Stimulated activated CD4-positive, alpha-beta T cell treated with anti-CD3 and anti-CD28 coated beads, Interleukin-2, amount 100 ng/mL, for 4 hours (primary cell): ENCODE measurements at regions not wholly inside any gene's neighbourhood (a gene's known extent, or its start where the extent isn't known, plus 50 kb on each side); places are given as distances from the start of the nearest gene placed in this dataset.

Experiments used
- DNase-seq: peaks from one replicate; pipeline ENCODE4 v3.0.0-alpha.2; 2020; ENCODE audit warnings: low read depth

DNA sequence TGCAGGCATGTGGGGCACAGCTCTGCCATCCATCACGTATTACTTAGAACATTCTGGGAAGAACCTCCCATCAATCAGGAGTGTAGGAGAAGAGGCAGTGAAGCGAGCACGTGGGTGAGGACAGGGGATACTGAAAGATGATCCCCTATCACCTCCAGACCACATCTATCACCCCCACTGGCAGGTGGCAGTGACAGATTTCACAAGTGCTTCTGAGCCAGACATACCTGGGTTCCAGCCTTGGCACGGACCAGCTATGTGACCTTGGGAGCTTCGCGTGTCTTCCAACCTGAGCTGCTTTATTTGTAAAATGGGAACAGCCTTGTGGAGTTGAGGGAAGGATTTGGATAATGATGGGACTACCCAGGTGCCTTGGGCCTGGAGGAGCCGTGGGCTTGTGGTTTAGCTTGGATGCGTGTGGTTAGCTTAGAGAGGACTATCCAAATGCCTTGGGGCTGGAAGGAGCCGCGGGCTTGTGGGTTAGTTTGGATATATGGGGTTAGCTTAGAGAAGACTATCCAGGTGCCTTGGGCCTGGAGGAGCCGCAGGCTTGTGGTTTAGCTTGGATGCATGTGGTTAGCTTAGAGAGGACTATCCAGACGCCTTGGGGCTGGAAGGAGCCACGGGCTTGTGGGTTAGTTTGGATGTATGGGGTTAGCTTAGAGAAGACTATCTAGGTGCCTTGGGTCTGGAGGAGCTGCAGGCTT is 206.4 kb downstream of the ENGASE start:
- DNase-seq = no peak

DNA sequence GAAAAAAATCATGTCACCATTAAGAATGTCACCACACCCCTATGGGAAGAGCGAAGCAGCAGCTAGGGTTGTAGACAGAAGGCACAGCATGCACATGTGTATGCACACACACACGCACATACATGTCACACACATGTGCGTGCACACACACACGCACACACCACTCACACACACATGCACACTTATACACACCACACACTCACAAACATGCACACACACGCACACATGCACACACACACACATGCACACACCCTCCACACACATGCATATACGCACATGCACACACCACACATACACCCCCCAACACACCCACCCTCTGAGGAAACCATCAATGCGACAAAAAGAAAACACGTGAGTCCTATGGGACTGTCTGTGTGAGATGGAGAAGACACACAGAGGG is 205.4 kb downstream of the ENGASE start:
- DNase-seq = no peak

DNA sequence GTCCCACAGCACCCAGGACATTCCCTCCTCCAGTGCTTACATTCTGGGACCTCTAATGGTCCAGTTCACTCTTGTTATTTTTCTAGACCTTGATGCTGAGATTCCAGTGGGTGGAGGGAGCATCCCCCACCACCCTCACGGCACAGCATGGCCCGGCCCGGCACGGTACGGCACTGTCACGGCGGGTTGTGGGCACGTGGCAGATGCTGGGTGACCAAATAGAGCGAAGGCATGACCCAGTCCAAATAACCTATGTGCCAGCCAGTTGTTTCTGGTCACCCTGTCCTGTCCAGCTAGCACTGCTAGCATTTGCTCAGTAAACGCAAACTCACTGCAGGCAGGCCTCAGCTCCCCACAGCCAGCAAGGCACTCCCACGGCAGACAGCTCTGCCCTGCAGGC is 204.7 kb downstream of the ENGASE start:
- DNase-seq = no peak

DNA sequence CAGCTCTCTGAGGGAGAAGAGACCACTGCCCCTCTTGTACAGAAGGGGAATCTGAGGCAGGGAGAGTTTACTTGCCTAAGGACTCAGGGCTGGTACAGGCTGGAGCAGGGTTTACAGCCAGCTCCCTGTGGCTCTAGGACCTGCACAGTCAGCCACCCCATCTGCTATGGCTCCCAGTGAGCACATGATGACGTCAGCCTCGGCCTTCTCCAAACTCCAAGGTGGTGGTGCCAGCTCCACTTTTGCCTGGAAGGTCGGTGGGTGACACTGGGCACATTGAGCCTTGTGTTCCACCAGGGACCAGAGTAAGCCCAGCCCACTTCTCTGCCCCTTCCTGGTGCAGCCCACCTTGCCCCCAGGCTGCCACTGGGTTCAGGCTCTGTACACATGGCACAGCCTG is 202.2 kb downstream of the ENGASE start:
- DNase-seq = no peak

DNA sequence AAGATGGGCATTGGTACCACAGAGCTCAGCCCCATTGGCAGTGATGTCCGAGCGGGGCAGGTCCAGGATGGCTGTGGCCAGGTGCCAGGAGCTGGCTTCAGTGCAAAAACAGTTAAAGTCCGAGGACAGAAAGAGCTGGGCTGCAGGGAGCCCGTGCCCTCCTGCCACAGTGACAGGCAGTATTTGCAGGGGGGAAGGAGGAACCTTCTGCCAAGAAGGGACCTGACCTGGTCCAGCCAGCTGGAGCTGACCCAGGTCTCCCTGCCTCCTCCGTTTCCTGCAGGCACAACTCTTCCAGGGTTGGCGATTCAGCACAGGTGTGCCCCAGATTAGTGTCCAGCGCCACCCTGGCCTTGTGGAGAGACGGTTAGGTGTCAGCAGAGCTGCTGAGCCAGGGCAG is 199.0 kb downstream of the ENGASE start:
- DNase-seq = no peak

DNA sequence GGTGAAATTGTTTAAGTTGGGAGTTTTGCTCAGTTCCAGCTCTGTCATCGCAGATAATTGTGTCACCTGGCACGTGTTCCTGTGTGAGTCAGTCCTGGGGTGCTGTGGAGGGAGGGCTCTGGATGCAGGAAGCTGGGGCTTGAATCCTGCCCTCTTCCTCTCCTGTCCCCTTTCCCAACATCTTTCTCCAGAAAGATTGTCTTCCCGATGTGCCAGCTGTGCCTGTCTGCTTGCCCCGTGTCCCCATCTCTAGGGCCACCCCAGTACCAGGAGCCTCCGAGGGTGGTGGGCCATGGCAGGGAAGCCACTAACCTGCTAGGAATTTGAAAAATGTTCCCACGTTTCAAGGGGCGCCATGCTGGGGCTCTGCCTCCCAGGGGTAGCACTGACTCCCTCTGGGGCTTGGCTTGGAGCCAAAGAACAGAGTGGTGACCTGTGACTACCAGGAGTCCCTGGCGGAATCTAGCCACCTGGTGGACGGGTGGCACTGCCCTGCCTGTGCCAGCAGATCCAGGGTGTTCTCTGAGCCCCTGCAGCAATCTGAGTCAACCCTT is 198.1 kb downstream of the ENGASE start:
- DNase-seq = no peak

DNA sequence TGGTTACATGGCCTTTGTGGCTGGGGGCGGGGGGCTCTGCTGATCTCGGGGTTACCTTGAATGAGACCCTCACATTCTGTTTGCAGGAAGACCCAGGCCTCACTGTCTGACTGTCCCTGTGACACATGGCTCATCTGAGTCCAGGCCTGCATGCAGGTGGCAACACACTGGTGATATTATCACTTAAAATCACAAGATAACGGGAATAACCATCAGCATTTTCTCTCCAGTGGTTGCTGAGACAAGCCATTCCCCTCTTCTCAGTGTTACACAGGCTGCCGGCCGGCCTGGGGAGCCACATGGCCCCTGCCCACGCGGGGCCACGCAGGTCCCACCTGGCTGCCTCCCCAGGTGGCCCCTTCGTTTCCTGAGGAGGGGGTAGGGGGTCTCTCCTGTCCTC is 197.6 kb downstream of the ENGASE start:
- no peak for DNase-seq

DNA sequence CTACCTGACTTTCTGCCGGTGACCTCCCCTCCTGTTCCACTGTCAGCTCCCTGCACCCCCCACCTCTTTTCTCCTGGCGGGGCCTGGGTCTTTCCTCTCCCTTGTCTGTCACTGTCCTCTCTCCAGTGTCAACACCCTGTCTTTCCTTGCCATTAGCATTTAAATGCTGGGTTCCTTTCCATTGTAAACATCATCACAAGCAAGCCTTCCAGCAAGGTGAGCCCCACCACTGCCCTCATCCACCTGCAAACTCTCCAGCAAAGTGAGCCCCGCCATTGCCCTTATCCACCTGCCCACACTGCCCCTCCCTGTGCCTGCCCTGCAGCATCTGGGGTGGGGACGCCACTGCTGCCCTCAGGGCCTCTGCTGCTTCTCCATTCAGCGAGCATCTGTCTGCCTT is 195.0 kb downstream of the ENGASE start:
- DNase-seq = no peak

DNA sequence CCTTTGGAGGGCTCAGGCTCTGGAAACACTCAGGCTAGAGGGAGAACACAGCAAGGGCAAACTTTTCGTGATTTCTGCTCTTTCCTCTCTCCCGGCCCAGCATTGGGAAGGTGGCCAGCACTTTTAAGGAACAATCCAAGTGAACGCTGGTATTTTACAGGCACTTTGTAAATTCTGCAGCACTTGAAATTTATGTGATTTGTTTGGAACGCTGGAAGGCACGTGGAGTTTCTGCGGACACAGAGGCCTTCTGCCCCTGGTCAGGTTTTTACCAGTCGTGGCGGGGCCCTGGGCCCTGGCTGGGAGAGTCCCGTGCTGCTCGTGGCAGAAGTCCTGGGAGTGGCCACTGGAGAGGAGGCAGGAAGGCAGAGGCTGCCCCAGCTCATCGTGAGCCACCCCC is 188.6 kb downstream of the ENGASE start:
- no peak for DNase-seq

DNA sequence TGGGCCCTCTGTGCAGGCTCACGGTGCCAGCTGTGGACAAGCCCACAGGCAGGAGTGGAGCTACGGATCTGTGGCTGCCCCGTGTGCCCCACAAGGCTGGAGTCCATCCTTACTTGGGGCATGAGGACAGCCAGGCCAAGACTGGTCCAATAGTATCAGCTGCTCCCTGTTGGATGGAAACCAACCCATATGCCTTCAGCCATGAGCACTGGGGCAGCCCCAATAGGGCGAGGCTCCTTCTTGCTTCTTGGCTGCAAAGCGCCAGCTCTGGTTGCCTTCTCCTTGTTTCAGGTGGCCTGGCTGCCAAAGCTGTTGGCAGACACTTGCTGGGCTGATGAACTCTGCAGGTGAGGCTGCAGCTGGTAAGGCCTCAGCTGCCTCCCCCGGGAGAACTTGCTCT is 188.0 kb downstream of the ENGASE start:
- no peak for DNase-seq

DNA sequence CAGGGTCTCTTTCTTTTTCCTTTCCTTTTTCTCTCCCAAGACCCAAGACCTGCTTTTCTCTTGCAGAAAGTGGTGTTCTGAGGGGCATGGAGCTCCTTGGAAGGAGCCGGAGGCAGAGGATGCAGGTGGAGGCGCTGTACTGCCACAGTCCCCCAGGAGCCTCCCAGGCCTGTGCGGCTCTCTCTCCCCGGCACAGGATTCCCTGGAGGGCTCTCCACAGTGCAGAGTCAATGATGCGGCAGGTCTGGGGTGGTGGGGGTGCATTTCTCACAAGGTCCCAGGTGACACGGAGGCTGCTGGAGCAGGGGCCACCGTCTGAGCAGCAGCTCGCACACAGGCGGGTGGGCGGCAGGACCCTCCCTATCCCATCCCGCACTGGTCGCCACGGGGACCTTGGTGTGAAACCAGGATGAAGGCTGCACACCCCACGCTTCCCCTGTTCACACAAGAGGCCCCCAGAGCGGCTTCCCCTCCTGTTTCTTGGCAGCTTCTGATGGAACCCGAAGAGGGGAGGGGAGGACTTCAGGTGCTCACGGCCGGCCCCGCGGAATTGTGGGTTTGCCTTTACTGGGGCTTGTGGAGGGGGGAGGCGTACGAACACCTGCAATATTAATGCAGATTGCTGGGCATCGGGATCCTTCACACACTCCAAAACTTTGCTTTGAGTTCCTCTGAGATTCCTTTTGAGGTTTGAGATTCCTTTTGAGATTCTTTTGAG is 186.9 kb downstream of the ENGASE start:
- DNase-seq = no peak

DNA sequence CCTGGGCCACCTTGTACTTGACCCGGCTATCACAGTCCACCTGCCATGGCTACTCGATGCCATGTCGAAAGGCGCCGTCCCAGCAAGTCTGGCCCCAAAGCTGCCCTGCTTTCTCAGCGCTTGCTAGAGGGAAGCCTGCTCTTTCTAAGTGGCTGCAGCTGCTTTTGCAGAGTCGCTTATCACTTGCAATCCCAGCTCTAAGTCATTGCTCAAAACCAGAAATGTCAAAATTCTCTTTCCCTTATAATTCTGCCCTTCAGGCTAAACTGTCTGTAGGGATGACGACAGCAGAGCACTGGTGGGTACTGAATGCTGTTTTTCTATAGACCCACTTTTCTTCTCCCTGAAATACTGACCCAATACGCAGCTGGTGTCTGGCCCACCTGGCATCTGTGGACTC is 184.2 kb downstream of the ENGASE start:
- DNase-seq = no peak

DNA sequence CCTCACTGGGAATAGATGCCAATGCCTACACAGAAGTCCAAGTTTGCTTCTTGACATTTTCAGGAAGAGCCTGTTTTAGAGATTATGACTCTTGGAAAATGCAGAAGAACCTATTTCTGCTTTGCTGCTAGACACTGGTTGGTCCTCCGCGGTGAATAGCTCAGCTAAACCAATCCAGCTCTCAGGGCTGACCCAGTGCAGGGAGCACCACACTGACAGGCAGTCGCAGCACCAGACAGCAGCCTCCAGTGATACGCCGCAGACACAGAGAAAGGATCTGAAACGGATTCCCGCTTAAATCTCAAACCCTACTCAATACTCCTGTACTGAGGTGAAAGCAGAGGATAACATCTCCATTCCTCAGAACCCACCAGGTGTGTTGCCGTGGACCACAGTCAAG is 183.4 kb downstream of the ENGASE start:
- DNase-seq = no peak

DNA sequence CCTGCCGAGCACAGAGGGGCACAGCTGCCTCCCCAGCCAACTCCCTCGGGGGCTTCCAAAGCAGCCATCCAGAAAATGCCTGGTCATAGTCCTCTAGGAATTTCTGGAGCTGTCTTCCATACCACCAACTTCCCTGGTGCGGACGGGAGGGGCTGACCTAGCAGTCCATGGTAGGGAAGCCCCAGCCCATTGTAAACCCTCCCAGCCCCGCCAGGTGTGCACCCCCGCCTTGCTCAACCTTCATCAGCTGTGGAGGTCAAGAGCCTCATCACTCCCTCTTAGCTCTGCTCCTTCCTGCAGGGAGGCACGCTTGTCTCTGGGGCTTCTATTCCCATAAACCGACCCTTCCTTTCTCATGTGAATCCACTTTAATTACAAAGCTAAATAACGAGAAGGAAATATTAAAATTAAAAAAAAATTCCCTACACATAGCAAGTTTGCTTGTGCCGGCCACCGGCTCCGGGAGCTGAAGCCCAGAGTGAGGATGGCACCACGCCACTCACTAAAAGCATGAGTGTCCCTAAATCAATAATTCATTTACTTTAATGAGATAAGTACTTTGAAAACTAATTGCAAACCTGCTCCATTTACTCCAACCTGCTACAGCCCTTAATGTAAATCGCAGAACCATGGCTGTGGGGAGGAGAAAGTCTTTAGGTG is 181.4 kb downstream of the ENGASE start:
- no peak for DNase-seq

DNA sequence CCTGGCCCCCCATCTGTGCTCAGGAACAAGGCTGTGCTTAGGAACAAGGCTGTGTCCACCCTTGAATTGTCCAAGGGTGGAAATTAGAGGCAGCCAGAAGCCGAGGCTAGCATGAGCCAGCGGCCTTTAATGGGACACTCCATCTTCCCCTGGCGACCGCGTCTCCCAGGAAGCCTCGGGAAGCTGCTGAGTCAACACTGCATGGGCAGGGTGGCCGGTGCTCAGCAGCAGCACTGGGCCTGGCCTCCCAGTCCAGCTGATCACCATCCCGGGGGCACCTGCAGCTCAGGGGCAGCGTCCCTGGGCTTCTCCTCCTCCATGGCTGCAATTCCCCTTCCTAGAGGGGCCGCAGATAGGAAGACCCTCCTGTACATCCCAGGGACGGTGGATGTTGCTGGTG is 180.8 kb downstream of the ENGASE start:
- no peak for DNase-seq

DNA sequence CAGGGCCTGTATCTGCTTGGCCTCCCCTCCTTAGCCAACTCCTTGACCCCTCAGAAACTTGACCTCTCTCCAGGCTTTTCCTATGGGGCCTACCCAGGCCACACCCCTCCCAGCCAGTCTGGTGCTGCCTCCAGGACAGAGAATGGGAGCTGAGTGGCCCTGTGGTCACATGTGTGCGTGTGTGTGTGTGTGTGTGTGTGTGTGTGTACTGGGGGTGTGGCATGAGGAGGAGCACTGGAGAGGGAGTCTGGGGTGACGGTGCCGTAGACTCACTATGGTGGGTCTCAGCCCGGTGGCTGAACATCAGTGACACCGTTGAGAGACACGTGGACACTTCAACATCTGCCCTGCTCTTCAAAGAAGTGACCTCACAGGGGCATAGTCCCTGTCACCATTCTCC is 180.4 kb downstream of the ENGASE start:
- DNase-seq = no peak

DNA sequence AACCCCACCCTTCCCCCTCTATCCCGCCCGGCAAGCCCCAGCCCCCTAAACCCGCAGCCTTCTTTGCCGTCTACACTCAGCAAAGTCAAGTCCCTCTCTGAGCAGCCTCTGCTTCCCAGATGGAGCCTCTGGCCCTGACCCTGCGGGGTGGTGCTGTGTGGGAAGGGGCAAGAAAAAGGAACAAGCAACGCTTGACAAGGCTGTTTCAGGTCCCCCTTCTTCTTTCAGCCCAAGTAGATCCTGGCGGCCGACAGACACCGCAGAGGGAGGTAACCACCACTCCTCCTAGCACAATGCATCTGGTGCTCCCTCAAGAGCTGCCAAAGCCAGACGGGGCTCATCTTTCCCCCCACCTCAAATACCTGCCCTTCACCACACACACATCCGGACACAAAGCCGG is 178.3 kb downstream of the ENGASE start:
- DNase-seq = no peak

DNA sequence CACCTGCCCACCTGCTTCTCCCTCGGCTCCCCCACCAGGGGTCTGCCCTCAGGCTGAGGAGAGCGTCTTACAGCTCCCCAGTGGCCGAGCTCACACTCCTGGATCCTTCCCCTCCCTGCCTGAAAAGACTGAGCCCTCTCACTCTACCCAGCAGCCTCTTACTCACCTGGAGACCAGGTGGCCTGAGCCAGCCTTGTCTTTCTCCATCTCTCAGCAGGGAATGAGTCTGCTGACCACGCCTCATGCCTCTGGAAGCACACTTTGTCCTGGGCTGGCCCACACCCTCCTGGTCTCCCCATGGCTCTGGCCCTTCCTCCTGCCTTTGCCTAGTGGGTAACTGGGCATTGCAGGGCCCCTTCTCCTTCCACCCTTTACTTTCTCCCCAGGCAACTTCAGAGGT is 177.2 kb downstream of the ENGASE start:
- DNase-seq = no peak

DNA sequence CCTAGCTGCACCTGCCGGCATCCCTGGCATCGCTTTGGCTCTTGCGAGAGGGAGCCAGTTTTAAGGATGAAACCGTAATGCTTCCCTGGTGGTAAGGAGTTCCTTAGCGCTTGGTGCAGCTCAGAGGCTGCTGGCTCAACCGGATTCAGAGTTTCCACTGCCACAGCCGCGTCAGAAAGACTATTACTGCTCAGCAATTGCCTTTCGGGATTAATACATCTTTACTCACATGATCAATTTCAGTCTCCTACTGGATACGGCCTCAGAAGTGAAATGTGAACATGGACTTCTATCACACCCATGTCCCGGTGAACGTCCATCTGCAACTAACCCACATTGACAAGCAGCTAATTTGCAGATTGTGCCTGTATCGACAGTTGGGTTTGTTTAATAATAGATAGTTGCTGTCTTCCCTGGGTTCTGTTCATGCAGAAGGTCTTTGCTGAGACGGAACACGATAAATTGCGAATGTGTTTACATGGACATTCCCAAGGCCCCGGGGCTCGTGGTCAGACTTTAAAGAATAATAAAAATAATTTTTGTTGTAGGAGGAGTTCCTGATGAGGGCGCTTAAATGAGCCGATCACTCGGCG is 175.4 kb downstream of the ENGASE start:
- DNase-seq = no peak

DNA sequence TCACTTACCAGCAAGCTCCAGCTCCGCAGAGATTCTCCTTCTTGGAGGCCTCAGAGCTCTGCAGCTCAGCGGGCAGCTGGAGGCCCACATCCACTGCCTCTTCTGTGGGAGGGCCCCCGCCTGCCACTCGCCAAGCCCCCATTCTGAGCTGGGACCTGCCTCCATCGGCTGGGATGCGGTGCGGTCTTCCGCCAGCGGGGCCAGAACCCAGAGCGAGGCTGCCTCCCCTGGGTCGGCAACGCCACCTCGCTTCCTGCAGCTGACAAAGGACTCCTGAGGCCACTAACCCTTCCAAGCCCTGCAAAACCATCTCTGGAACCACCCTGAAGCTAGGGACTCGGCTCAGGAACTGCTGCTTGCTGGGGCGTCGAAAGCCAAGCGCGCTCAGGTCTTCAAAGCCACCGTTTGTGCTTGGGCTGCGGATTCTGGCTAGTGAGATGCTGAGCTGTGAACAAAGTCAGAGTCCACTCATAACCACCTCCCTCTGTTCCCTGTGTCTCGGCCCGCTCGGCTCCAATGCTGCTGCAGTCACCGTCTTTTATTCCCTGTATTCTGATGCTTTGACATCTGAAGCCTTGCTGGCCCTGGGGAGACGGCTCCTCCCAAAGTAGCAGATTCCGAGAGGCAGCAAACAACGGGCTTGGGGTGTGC is 174.3 kb downstream of the ENGASE start:
- no peak for DNase-seq

DNA sequence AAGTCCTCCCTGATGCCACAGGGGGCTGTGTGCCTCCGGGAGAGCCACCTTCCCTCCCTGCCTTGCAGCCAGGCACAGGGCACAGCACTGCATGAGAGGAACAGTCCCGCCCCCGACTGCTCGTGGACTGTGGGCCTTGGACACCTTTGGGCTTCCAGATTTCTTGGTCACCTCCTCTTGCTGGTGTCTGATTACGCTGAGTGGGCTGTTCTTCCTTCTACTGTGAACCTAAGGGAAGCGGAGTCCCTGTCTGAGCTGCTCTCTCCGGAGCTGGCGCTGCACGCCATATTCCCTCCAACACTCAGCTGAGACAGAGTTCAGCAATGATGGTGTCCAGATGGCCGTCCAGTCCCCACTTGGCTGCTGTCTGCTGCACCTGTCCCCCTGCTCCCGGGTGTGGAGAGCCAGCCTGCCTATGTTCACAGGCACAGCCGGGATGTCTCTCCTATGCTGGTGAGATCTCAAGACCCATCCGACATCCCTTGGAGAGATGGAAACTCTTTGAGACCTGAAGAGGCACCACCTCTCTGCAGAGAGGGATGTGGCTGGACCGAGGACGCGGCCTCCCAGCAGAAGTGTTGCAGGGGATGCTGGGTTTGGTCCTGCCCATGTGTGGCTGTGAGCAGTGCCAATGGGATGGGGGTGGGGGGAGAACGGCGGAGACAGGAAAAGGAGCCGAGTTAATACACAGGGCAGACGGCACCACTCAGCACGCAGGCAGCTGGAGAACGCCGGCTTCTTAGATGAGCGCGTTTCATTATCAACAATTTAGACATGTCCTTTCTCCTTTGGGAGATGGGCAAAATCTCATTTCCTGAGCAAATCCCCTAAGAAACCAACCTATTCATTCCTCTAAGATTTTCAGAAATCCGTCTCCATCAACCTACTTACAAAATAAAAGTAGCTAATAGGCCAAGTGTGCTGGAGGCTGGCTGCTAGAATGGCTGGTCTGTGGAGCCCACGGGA is 171.9 kb downstream of the ENGASE start:
- no peak for DNase-seq
